ENCODE measurements at regions not wholly inside any gene's neighbourhood (a gene's known extent, or its start where the extent isn't known, plus 50 kb on each side); places are given as distances from the start of the nearest gene placed in this dataset.

- Mint-ChIP-seq H3K4me1 (ENCODE audit: unreplicated experiment) (no peaks in the 10 kb centered on the region), H3K36me3 (ENCODE audit: low read depth, unreplicated experiment) (no peaks in the 10 kb centered on the region), H3K27ac (ENCODE audit: unreplicated experiment) (no peak overlapping the region), H3K9me3 (ENCODE audit: unreplicated experiment) (no peaks in the 10 kb centered on the region), H3K4me3 (ENCODE audit: unreplicated experiment) (no peak overlapping the region), H3K27me3 (ENCODE audit: unreplicated experiment) (peaks cover 2% of the 10 kb centered on the region)
- TF ChIP-seq CTCF (IDR thresholded peaks at IDR 0.05; ENCODE audit: unreplicated experiment), result no peak
- no peak for DNase-seq (ENCODE audit: low spot score)
Observed at GRCh38 chr2:116366212-116366611, 1448.3 kb upstream of the DDX18 start.

GRCh38 chr2:116378786-116379185 lies 1435.7 kb upstream of the DDX18 start:
- Mint-ChIP-seq H3K27me3 (ENCODE audit: unreplicated experiment) (no peaks in the 10 kb centered on the region), H3K4me1 (ENCODE audit: unreplicated experiment) (no peaks in the 10 kb centered on the region), H3K9me3 (ENCODE audit: unreplicated experiment) (no peaks in the 10 kb centered on the region), H3K36me3 (ENCODE audit: low read depth, unreplicated experiment) (no peaks in the 10 kb centered on the region), H3K4me3 (ENCODE audit: unreplicated experiment) (no peak overlapping the region), H3K27ac (ENCODE audit: unreplicated experiment) (no peak overlapping the region)
- DNase-seq (ENCODE audit: low spot score), result no peak
- TF ChIP-seq CTCF (IDR thresholded peaks at IDR 0.05; ENCODE audit: unreplicated experiment), result no peak

- DNase-seq (ENCODE audit: low spot score), result no peak
- no peaks in the 10 kb centered on the region for H3K9me3 Mint-ChIP-seq (ENCODE audit: unreplicated experiment)
- no peaks in the 10 kb centered on the region for H3K36me3 Mint-ChIP-seq (ENCODE audit: low read depth, unreplicated experiment)
- no peak for TF ChIP-seq CTCF (IDR thresholded peaks at IDR 0.05; ENCODE audit: unreplicated experiment)
- H3K27ac Mint-ChIP-seq (ENCODE audit: unreplicated experiment), result no peak overlapping the region
- H3K4me3 Mint-ChIP-seq (ENCODE audit: unreplicated experiment), result no peak overlapping the region
- no peaks in the 10 kb centered on the region for H3K4me1 Mint-ChIP-seq (ENCODE audit: unreplicated experiment)
- peaks cover 5% of the 10 kb centered on the region for H3K27me3 Mint-ChIP-seq (ENCODE audit: unreplicated experiment)
Observed at GRCh38 chr2:116411211-116411610, 1403.3 kb upstream of the DDX18 start.

DNA sequence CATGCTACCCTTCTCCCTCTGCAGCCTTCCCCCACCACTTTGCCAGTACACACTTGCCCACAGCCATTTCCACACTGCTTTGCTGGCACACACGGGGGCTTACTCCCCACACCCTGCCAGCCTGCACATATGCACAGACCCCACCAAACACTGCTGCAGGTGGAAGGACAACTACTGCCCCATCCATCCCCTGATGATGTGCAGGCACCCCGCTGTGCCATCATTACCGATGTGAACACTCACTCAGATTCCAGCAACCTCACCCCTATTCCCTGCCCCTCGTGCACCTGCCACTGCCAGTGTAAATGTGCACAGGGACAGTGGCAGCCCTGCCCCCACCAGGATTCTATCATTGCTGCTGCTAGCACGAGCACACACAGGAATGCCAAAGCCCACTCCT lies 1400.8 kb upstream of the DDX18 start:
- no peak for TF ChIP-seq CTCF (IDR thresholded peaks at IDR 0.05; ENCODE audit: unreplicated experiment)
- H3K4me3 Mint-ChIP-seq (ENCODE audit: unreplicated experiment), result no peak overlapping the region
- H3K9me3 Mint-ChIP-seq (ENCODE audit: unreplicated experiment), result no peaks in the 10 kb centered on the region
- H3K27ac Mint-ChIP-seq (ENCODE audit: unreplicated experiment), result no peak overlapping the region
- no peaks in the 10 kb centered on the region for H3K4me1 Mint-ChIP-seq (ENCODE audit: unreplicated experiment)
- DNase-seq (ENCODE audit: low spot score), result no peak
- no peaks in the 10 kb centered on the region for H3K36me3 Mint-ChIP-seq (ENCODE audit: low read depth, unreplicated experiment)
- H3K27me3 Mint-ChIP-seq (ENCODE audit: unreplicated experiment), result peaks cover 5% of the 10 kb centered on the region

DNA sequence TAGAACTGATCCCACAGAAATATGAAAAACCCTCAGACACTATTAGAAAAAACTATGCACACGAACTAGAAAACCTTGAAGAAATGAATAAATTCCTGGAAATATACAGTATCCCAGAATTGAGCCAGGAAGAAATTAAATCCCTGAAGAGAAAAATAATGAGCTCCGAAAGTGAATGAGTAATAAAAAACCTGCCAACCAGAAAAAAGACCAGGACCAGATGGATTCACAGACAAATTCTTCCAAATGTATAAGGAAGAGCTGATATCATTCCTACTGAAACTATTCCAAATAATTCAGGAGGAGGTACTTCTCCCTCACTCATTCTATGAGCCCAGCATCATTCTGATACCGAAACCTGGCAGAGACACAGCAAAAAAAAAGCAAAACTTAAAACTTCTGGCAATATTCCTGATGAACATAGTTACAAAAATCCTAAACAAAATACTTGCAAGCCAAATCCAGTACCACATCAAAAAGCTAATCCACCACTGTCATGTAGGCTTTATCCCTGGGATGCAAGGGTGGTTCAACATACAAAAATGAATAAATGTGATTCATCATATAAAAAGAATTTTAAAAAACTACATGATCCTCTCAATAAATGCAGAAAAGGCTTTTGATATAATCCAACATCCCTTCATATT lies 1397.6 kb upstream of the DDX18 start:
- no peak overlapping the region for H3K27ac Mint-ChIP-seq (ENCODE audit: unreplicated experiment)
- H3K9me3 Mint-ChIP-seq (ENCODE audit: unreplicated experiment), result no peaks in the 10 kb centered on the region
- H3K4me3 Mint-ChIP-seq (ENCODE audit: unreplicated experiment), result no peak overlapping the region
- H3K4me1 Mint-ChIP-seq (ENCODE audit: unreplicated experiment), result no peaks in the 10 kb centered on the region
- no peaks in the 10 kb centered on the region for H3K36me3 Mint-ChIP-seq (ENCODE audit: low read depth, unreplicated experiment)
- H3K27me3 Mint-ChIP-seq (ENCODE audit: unreplicated experiment), result peaks cover 5% of the 10 kb centered on the region
- DNase-seq (ENCODE audit: low spot score), result no peak
- TF ChIP-seq CTCF (IDR thresholded peaks at IDR 0.05; ENCODE audit: unreplicated experiment), result no peak

All from endothelial cell (in vitro differentiated cells).